ENCODE measurements at regions not wholly inside any gene's neighbourhood (a gene's known extent, or its start where the extent isn't known, plus 50 kb on each side); places are given as distances from the start of the nearest gene placed in this dataset.
A peak's percentile ranks its signal among the peaks of the same experiment; 100 is the strongest.

DNA sequence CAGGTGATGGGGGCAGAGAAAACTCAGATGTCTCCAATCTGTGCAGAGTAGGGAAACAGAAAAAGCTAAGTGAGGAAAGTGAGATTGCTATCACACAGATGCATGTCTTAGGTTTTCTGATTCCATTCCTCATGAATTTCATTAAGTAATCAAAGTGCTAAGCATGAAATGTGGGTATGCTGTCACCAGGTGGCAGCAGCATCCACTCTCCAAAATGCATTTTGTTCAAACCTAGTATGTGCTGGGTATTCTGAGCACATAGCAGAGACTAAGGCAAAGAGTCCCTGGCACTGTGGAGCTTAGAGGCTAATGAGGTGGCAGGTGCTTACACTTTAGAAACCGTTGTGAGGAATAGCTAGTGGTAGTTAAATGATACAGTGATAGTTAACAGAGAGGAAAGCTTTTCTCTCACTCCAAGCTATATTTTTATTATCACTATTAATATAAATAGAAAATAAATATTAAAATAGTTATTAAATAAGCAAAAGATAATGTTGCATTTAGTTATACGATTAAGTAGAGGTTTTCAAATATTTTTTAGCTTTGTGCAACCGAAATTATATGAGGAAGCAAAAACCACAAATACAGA, 179.5 kb downstream of the CDH26 start:
- no peaks in the 10 kb centered on the region for H3K9me3 ChIP-seq (ENCODE audit: insufficient read depth in 2 of 2, low read depth in 1 of 2, low read length in 1 of 2)
- no peak overlapping the region for H2AK5ac ChIP-seq (ENCODE audit: low read depth, low read length)
- H3K27me3 ChIP-seq (replicated peaks in 1 of 4; ENCODE audit: control insufficient read depth in 3 of 4, extremely low read depth in 1 of 4, insufficient read depth in 3 of 4, low read length in 3 of 4), result no peaks in the 10 kb centered on the region
- H2BK20ac ChIP-seq (ENCODE audit: low read length), result no peak overlapping the region
- ChIA-PET CTCF (ENCODE audit: partially characterized antibody) (interaction anchor here (0.7 kb wide), 1 partner anchor 185 kb away, joined by 3 read pairs; no protein-coding TSS in a partner anchor), POLR2A (ENCODE audit: partially characterized antibody) (interaction anchor here (0.5 kb wide), 1 partner anchor 1297 kb away, joined by 4 read pairs; no protein-coding TSS in a partner anchor)
- H4K20me1 ChIP-seq (replicated peaks in 1 of 2; ENCODE audit: control insufficient read depth in 1 of 2, insufficient read depth in 2 of 2, low read length in 2 of 2), result no peaks in the 10 kb centered on the region
- H2BK120ac ChIP-seq (replicated peaks; ENCODE audit: low read depth, low read length), result no peak overlapping the region
- FAIRE-seq (peak; percentile 92), DNase-seq (ENCODE audit: low read depth in 1 of 2, low spot score in 2 of 2) (peak; percentile 5 to 62)
- H3K79me2 ChIP-seq (ENCODE audit: control insufficient read depth in 1 of 2, insufficient read depth in 2 of 2, low read length in 2 of 2), result no peaks in the 10 kb centered on the region
- H3K36me3 ChIP-seq (ENCODE audit: control insufficient read depth in 2 of 4, insufficient read depth in 4 of 4, low read length in 3 of 4), result no peaks in the 10 kb centered on the region
- no peak overlapping the region for H3K27ac ChIP-seq (ENCODE audit: low read depth, low read length)
- H3K14ac ChIP-seq (ENCODE audit: insufficient read length), result no peak overlapping the region
- H3K56ac ChIP-seq (replicated peaks; ENCODE audit: insufficient read length, low read depth, low read length), result no peak overlapping the region
- no peak overlapping the region for H3K9ac ChIP-seq (replicated peaks in 1 of 4; ENCODE audit: extremely low read depth in 1 of 4, low read depth in 3 of 4, low read length in 3 of 4)
- no peak overlapping the region for H4K5ac ChIP-seq (ENCODE audit: insufficient read length, low read depth, low read length)
- H2BK12ac ChIP-seq (ENCODE audit: low read depth, low read length), result no peak overlapping the region
- H3K4me1 ChIP-seq (replicated peaks in 1 of 4; ENCODE audit: control insufficient read depth in 3 of 4, insufficient read depth in 4 of 4, low read length in 3 of 4), result no peaks in the 10 kb centered on the region
- H4K91ac ChIP-seq (replicated peaks; ENCODE audit: insufficient read length, low read length), result no peak overlapping the region
- no peak overlapping the region for H2BK15ac ChIP-seq (ENCODE audit: low read length)
- no peak overlapping the region for H3K18ac ChIP-seq (ENCODE audit: extremely low read depth, low read length)
- no peak overlapping the region for H4K8ac ChIP-seq (ENCODE audit: extremely low read depth, insufficient read depth, low read length)
- 79% methylated on average over 3 of the region's 3 CpGs; no CpG with 5 or more reads in 1 of the 2 experiments for WGBS, 2 experiments (ENCODE audit: extremely low coverage in 1 of 2, insufficient coverage in 1 of 2, insufficient read length in 1 of 2, insufficient replicate concordance in 2 of 2, low coverage in 1 of 2, low lambda C conversion rate in 2 of 2, missing lambda C conversion rate in 1 of 2)
- no peak overlapping the region for H2BK5ac ChIP-seq (ENCODE audit: low read depth, low read length)
- H3K4me2 ChIP-seq (ENCODE audit: insufficient read depth in 1 of 2, low read depth in 2 of 2, low read length in 2 of 2), result no peak overlapping the region
- H3K23me2 ChIP-seq (ENCODE audit: low read depth, low read length), result no peaks in the 10 kb centered on the region
- H3K79me1 ChIP-seq (ENCODE audit: low read depth, low read length), result no peaks in the 10 kb centered on the region
- no peak overlapping the region for H3K23ac ChIP-seq (ENCODE audit: insufficient read length)
- H3K4ac ChIP-seq (replicated peaks; ENCODE audit: insufficient read length, low read depth, low read length), result no peak overlapping the region
- no peak overlapping the region for H3K4me3 ChIP-seq (ENCODE audit: extremely low read depth in 1 of 4, insufficient read depth in 2 of 4, low read depth in 3 of 4, low read length in 4 of 4)
- H2AFZ ChIP-seq (ENCODE audit: low read length), result no peak overlapping the region

Data from H1 (cell line).